T-helper 2 cell treated with Interferon-gamma antibody and Interleukin-4, amounts not matched to agents 100 ng/mL and 5 ng/mL, for 36 hours (primary cell): ENCODE measurements at regions not wholly inside any gene's neighbourhood (a gene's known extent, or its start where the extent isn't known, plus 50 kb on each side); places are given as distances from the start of the nearest gene placed in this dataset.
"Not testable (repeated sequence)": the region's sequence is repeated elsewhere in the genome, so short reads cannot be mapped to it uniquely, and the experiment has no call there.

Experiments used
- intact Hi-C: fragments of 100-400 bp; cut with micrococcal nuclease; formaldehyde crosslinking; loops from one replicate; pipeline ENCODE4 v1.15.1; 2023

DNA sequence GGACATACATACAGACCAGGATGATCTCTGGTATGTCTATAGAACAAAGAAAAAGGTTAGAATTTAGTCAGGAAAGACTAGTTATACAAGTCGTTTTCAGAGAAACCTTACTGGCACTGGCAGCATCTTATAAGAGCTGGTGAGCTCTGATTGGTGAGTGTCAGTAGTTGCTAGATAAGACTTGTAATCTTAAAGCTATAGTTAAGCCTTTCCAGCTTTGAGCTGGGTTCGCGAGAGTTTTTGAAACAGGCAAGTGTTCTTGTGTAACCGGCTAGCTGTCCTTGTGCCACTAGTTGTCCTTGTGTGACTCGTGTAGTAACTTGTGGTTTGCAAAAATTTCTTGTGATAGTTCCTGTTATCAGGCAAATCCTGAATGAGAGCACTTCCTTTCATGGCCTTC is 740.9 kb downstream of the GALC start:
- intact Hi-C loops, result no loop called here

DNA sequence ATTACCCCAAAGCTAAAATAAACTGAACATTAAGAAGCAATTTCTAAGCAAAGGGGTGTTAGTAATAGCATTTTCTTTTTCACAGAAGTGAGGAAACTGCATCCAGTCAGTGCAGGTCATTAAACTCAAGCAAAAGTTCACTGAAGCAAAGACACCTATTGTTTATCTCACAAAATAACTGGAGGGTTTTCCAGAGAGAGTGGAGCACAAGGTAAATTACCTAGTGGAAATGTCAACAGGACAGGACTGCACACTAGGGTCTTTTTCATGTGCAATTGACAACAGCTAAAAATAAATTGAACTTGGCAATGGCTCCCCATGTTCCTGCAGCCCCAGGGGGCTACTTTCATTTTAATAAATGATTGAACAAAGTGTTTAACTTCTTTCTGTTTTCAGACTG is 742.0 kb downstream of the GALC start:
- intact Hi-C loops, result no loop called here

DNA sequence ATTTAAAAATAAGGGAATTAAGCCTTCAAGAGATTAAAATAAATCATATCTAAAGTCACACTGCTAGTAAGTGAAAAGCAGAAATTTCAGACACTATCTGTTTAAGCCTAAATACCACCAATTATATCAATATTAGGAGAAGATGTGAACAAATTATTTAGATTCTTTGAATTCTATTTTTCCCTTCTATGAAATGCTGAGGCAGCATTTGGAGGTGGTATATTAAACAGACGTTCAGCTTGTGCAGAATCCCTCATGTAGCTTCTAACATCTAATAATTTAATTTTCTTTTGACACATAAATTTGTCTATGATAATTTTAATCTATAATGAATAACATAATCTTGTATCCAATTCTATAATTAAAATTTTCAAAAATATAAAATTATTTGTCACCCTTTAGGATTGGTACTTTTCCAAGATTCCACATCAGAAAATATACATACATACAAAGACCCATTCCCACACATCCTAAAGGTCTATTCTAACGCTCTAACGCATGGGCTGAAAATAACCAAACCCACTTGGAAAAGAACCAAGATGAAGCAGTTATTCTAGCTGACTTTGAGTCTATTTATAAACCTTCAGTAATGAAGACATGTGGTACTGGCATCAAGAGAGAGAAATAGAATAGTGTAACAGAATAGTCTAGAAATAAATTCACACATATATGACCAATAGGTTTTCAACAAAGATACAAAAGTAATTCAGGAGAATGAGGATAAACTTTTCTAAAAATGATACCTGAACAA is 751.8 kb downstream of the GALC start:
- intact Hi-C loops, result no loop called here

DNA sequence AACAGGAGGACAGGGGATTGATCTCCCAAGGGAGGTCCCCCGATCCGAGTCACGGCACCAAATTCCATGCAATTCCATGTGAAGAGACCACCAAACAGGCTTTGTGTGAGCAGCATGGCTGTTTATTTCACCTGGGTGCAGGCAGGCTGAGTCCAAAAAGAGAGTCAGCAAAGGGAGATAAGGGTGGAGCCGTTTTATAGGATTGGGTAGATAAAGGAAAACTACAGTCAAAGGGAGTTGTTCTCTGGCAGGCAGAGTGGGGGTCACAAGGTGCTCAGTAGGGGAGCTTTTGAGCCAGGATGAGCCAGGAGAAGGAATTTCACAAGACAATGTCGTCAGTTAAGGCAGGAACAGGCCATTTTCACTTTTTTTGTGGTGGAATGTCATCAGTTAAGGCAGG is 752.7 kb downstream of the GALC start:
- intact Hi-C loops, result not testable (repeated sequence)

DNA sequence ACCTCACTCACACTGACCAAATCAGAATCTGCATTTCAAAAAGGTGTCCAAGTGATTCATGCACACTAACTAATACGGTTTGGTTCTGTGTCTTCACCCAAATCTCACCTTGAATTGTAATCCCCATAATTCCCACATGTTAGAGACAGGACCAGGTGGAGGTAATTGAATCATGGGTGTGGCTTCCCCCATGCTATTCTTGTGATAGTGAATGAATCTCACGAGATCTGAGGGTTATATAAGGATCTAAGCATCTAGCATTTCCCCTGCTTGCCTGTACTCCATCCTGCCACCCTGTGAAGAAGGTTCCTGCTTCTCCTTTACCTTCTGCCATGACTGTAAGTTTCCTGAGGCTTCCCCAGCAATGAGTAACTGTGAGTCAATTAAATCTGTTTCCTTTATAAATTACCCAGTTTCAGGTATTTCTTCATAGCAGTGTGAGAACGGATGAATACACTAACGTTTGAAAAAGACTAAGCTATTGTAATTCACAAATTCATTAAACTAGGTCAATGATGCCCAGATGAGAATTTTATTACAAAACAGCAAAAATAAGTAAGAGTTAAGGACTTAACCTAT is 759.1 kb downstream of the GALC start:
- intact Hi-C loops, result no loop called here

DNA sequence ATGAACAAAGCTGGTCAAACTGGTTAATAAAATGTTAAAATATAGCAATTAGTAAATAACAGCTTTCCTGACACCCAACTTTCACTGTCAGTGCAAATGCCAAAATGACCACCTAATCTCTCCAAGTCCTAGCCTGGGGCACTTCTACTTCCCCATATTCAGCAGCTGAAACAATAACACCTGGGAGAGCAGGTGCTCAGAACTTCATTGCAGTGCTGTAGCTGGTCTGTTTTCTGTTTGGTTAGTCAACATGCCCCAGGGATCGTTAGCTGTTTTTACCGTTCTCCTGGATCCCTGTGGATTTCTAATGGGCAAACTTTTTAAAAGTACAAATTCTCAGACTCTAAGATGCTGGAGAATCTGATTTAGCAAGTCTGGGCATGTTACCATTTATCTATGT is 759.7 kb downstream of the GALC start:
- intact Hi-C loops, result no loop called here

DNA sequence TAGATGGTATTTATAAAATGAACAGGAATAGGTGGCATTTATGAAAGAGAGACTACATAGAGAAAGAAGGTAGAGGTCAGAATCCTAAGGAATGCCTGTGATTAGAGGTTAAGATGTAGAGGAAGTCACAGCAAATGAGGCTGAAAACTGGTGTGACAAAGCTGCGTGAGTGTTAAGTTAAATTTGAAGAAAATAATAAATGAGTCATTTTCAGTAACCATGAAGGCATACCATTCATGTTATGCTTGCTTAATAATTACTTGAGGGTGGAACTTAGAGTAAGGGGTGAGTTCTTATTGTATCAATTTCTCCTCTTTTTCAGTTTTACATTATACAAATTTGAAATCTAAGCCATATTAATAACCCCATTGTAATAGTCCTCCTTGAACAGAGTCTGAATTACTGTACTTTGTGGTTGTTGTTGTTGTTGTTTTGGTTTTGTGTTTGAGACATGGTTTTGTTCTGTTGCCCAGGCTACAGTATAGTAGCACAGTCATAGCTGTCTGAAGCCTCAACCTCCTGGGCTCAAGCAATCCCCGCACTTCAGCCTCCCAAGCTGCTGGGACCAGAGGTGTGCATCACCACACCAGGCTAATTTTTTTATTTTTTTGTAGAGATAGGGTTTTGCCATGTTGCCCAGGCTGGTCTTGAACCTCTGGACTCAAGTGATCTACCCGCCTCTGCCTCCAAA is 761.5 kb downstream of the GALC start:
- intact Hi-C loops, result no loop called here

DNA sequence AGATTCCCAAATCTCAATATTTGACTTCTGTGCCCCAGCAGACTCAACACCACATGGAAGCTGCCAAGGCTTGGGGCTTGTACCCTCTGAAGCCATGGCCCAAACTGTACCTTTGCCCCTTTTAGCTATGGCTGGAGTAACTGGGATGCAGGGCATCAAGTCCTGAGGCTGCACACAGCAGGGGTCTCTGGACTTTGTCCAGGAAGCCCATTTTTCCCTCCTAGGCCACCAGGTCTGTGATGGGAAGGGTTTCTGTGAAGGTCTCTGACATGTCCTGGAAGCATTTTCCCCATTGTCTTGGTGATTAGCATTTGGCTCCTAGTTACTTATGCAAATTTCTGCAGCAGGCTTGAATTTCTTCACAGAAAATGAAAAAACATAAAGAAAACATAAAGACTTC is 762.3 kb downstream of the GALC start:
- intact Hi-C loops, result no loop called here

DNA sequence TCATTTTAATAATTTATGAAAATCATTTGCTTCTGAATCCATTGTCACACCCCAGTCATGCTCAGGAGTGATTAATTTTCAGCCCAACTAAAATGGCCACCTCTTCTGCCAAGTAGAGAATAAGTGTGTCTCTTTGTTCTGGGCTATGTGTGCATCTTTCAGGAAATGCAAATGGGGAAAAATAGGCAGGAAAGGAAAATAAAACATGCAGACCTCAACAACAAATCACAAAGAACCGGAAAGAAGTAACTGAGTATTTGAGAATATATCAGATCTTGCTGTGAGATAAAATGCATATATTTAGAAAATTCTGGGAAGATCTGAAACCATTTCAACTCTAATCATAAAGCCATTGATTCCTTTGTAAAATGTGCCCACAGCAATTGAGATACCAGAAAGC is 763.9 kb downstream of the GALC start:
- intact Hi-C loops, result no loop called here

DNA sequence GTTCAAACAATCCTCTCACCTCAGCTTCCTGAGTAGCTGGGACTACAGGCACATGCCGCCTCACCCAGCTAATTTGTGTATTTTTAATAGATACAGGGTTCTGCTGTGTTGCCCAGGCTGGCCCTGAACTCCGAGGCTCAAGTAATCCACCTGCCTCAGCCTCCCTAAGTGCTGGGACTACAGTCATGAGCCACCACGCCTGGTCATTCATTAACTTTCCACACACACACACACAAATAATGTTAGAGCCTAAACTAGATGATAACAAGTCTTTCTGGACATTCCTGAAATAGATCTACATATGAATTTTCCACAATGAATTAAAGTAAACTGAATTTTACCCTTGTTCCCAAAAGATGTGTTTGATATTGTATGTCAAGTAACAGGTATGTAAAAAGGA is 776.0 kb downstream of the GALC start:
- intact Hi-C loops, result no loop called here

DNA sequence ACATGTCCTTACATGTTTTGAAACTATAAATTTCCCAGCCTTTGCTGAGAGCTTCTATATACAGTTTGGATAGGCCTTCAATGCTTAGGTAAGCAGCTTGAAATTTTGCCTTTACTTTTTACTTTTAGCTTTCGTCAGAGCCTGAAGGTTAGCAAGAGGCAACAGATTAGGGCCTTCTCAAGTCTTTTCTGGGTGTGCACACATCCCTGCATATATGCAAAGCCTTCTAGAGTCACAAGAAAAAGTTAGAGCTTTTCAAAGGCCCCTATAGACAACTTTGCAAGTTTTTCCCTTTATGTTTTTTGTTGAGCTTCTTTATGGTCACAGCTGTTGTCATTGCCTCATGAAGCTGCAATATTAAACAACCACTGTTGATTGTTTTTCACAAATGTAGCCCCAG is 778.4 kb downstream of the GALC start:
- intact Hi-C loops, result no loop called here

DNA sequence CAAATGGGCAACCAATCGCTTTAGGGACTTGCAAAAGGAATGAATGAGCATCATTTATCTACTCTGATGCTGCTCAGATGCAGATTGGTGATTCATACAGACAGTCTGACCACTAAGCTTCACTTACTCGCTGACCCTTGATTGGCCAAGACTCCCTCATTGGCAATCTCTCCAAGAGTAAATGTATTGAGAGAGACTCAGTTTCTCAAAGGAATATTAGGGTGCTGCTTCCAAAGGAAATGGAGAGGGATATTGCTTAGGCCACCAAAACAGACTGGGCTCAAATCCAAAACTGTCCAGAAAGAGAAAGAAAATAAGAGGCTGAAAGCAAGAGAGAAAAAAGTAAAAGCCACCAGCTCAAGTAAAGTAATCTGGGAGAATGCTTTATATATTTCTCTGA is 785.2 kb downstream of the GALC start:
- intact Hi-C loops, result no loop called here

DNA sequence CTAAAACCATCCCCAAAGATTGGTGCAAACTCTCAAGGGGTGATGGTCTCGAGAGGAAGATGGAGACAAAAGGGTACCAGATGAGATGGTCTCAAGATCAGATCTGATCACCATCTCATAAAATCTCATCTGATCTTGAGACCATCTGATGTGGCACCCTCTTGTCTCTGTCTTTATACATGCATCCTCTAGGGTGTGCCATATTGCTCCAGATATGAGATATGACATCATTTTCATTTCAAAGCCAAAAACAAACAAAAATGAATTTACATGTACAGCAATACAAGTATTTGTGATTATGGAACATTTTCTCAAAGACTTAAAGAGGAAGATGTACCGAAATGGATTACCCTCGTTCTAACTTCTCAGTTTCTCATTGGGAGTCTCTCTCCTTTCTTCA is 787.2 kb downstream of the GALC start:
- intact Hi-C loops, result no loop called here

DNA sequence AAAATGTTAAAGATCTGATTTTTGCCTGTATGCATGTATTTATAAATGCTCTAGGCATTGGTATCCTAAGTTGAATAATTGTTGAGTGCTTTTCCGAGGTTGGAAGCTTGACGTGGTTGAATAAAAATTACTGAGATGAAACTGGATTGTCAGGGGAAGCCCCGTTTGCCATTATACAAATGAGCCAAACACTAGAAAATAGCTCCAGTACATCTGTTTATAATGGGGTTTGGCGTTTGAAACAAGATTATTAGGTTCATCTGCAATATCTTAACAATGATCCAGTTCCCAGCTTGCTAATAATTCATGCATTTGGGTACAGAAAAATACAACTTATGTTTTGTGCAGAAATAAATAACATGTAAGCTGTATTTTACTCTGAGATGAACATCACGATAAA is 789.6 kb downstream of the GALC start:
- intact Hi-C loops, result no loop called here

DNA sequence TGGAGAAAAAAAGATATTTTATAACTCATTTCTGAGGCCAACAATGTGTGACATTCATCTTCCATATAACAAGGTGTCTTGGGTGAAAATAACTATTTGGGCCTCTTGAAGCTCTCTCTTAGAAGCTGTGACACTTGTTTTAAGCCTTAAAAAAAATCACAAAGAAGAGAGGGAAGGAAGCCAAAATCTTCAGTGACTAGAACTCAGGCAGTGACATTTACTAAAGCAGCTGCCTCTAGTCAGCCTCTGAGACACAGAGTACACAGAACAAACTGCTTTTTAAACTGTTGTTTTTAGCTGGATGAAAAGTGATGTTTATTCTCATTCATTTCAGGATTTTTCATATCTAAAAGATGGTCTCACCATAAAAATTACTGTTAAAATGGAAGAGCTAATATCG is 793.6 kb downstream of the GALC start:
- intact Hi-C loops, result no loop called here

DNA sequence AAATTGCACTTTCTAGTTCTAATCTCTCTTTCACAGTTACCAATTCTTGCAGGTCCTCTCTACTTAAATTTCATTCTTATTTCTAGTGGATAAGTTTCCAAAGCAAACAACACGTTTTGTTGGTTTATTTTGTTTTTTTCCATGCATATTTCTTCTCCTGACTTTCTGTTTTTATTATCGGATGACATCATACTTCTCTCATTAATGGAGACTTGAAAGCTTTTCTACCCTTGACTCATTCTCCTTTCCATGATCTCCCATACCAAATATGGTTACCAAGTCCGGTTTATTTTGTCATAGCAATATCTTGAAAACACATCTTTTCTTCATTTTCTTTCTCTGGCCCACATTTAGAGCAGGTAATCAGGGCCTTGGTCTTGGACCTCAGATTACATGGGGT is 796.5 kb downstream of the GALC start:
- intact Hi-C loops, result no loop called here

DNA sequence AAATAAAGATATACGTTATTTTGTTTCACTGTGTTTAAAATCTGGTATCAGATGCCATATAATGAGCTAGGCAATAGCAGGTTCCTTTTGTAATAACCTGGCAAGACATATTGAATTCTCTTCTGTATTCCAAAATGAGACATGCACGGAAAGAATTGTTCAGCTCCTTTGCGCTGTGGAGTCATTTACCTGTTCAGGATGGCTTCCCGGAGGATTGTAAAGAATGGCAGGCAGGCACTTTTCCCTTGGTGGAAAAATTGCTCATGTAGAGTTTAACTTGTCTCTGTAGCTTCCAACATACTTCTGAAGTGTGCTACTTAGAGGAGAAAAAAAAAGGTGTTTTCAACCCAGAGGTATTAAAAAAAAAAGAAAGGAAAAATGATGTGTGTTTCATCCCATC is 805.2 kb downstream of the GALC start:
- intact Hi-C loops, result no loop called here

DNA sequence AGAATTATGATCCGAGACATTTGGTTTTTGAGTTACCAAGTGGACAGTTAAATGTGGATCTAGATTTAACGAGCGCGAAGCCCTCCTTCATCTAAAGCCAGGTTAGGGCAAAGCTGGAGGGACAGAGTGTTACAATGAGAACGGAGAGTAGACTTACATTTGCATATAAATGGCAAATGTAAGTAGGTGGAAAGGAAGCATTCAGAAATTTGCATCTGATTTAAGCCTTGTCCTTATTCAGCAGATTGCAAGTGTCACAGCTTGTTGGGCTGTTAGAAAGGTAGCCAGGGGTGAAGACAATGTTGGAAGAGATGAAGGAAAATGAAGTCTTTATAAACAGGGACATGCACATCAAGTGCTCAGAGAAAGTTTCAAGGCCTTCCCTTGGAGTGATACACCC is 806.2 kb downstream of the GALC start:
- intact Hi-C loops, result no loop called here

DNA sequence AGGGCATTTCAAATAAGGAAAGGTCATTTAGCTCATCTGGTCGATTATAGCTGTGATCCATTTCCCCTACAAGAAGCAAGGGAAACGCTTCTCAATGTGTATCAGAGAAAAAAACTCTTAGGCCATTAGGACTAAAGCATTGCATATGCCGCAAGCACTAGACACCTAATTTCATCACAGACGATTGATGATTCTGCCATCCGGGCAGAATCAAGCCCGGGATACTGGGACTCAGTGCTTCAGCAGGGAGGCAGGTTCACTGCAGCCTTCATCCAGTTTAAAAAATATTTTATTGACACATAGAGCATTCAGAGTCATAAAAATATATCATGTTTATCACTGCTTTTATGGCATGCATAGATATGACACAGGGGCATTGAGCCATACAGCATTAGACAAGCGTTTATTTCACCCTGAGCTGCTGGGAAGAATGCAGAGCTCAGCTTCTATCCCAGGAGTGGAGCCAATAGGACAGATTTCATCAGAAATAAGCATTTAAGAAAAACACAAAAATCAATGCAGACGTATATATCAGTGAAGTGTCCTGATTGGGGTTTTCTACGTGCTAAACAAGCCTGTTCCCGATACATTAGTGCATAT is 806.9 kb downstream of the GALC start:
- intact Hi-C loops, result no loop called here

DNA sequence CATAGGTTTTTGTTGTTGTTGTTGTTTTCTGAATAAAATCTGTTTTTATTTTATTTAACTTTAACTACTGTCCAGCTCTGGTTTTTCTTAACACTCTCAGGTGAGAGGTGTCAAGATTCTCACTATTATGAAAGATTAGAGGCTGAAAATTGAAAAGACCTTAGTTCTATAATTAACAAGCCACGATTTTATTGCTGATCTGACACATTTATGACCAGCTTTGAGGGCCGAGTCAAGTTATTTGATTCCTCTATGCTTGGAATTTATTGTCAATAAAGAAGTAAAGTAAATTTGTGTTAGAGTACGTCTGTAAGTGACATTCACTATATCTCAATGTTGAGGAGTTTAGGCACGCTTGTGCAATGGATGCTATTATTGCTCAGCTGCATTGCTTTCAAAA is 808.8 kb downstream of the GALC start:
- intact Hi-C loops, result no loop called here

DNA sequence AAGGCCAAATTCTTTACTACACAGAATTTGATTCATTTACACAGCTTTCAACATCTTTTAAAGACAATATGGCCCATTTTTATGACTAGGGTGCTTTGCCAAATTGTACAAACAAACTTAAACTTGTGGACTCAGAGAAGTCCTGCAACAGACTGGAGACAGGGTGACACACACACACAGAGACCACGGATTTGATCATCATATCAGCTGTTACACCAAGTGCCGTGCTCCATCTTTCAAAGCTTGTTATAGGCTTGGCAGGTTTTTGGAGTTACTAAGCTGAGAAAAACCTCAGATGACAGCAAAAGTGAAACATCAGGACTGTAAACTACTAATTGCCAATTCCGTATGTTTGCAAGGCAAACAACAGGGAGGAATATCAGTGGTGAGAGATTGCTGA is 811.7 kb downstream of the GALC start:
- intact Hi-C loops, result no loop called here

DNA sequence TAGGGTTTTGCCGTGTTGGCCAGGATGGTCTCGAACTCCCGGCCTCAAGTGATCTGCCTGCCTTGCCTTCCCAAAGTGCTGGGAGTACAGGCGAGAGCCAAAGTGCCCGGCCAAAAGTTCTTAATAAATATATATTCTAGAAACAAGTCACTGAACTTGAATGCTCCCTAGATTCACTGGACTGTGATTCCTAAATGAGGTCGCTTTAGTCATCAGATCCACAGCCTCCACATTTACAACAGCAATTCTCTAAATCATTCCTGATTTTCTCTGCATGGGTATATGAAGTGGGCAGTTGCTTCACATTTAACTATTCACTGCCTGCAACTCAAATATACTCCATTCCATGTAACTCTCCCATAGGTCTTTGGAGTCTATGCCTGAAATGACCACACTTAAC is 813.0 kb downstream of the GALC start:
- intact Hi-C loops, result no loop called here

DNA sequence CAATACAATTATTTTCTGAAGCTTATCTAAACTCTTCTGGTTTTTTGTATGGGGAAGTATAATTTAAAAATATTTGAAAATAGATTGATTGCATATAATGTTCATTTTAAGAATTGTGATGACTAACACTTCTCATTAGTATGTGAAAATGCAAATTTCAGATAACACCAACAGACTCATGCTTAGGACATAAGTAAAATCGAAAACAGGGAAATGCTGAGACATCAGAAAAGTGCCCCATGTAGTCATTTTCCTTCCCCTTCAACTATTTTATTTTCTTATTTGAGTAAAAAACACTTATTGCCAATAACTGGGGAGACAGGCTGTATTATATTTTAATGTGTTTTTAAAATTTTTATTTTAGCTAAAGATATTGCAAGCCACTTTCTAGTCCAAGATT is 814.7 kb downstream of the GALC start:
- intact Hi-C loops, result no loop called here
